Hepatocyte (in vitro differentiated cells): ENCODE measurements at regions not wholly inside any gene's neighbourhood (a gene's known extent, or its start where the extent isn't known, plus 50 kb on each side); places are given as distances from the start of the nearest gene placed in this dataset.

Experiments used
- EZH2 ChIP-seq: fragments of 200-600 bp; sonication (generic); IDR thresholded peaks from 2 replicates; pipeline ENCODE4 v1.6.1; 2016; ENCODE audit warnings: antibody characterized with exemption, mild to moderate bottlenecking, borderline replicate concordance
- EZH2phosphoT487 ChIP-seq: fragments of 200-600 bp; sonication (generic); IDR thresholded peaks from one replicate; pipeline ENCODE4 v1.6.1; 2018; ENCODE audit warnings: antibody characterized with exemption, mild to moderate bottlenecking, low read depth, moderate library complexity; ENCODE audit not compliant: unreplicated experiment, severe bottlenecking
- TF ChIP-seq, protein P1 (sequence below): fragments of 200-600 bp; sonication (generic); IDR thresholded peaks from 2 replicates; pipeline ENCODE4 v1.5.1; 2016; ENCODE audit warnings: antibody characterized with exemption, mild to moderate bottlenecking; ENCODE audit not compliant: poor library complexity

DNA sequence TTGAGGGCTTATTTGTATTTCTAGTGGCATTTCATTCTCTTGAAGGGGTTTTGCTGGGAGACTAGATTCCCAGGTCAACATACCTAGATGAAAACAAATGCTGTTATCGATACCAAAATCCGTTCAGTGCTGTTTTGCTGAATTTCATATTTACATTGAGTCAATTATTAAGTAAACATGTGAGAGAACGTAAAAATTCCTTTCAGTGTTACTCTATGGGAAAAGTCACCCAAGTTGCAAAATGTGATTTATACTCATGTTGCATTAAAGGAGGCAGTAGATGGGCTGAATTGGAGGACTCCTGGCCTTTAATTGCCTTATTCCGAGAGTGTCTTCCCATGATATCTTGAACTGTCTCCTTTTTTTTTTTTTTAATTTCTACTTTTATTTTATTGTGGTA is 1011.3 kb upstream of the NR2F2 start:
- TF ChIP-seq, protein P1, sequence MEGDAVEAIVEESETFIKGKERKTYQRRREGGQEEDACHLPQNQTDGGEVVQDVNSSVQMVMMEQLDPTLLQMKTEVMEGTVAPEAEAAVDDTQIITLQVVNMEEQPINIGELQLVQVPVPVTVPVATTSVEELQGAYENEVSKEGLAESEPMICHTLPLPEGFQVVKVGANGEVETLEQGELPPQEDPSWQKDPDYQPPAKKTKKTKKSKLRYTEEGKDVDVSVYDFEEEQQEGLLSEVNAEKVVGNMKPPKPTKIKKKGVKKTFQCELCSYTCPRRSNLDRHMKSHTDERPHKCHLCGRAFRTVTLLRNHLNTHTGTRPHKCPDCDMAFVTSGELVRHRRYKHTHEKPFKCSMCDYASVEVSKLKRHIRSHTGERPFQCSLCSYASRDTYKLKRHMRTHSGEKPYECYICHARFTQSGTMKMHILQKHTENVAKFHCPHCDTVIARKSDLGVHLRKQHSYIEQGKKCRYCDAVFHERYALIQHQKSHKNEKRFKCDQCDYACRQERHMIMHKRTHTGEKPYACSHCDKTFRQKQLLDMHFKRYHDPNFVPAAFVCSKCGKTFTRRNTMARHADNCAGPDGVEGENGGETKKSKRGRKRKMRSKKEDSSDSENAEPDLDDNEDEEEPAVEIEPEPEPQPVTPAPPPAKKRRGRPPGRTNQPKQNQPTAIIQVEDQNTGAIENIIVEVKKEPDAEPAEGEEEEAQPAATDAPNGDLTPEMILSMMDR: no peak
- TF ChIP-seq EZH2phosphoT487: no peak
- TF ChIP-seq EZH2: no peak
